GM23248 (cell line): ENCODE measurements at regions not wholly inside any gene's neighbourhood (a gene's known extent, or its start where the extent isn't known, plus 50 kb on each side); places are given as distances from the start of the nearest gene placed in this dataset.
"Not testable (repeated sequence)": the region's sequence is repeated elsewhere in the genome, so short reads cannot be mapped to it uniquely, and the experiment has no call there.

ENCODE experiments used
- DNase-seq: peaks from one replicate; pipeline ENCODE4 v3.0.0-alpha.2; 2015
- H2AFZ ChIP-seq: fragments of 200-600 bp; sonication (generic); 2 replicates; pipeline ENCODE4 v1.6.1; 2016; ENCODE audit warnings: antibody characterized with exemption
- H3F3A ChIP-seq: fragments of 200-600 bp; sonication (generic); 2 replicates; pipeline ENCODE4 v1.6.1; 2016; ENCODE audit warnings: mild to moderate bottlenecking, antibody characterized with exemption, mixed run types; ENCODE audit not compliant: insufficient read depth
- H3K27ac ChIP-seq: fragments of 200-600 bp; sonication (generic); 2 replicates; pipeline ENCODE4 v1.5.1; 2016; ENCODE audit warnings: mild to moderate bottlenecking
- H3K27me3 ChIP-seq: fragments of 200-600 bp; sonication (generic); replicated peaks from 2 replicates; pipeline ENCODE4 v1.6.1; 2016; ENCODE audit warnings: mild to moderate bottlenecking; ENCODE audit not compliant: insufficient read depth
- H3K36me3 ChIP-seq: fragments of 200-600 bp; sonication (generic); 2 replicates; pipeline ENCODE4 v1.6.1; 2016; ENCODE audit warnings: low read depth, mild to moderate bottlenecking
- H3K4me1 ChIP-seq: fragments of 200-600 bp; sonication (generic); 2 replicates; pipeline ENCODE4 v1.6.1; 2016; ENCODE audit warnings: mild to moderate bottlenecking; ENCODE audit not compliant: insufficient read depth
- H3K4me2 ChIP-seq: fragments of 200-600 bp; sonication (generic); one replicate; pipeline ENCODE4 v1.6.1; 2016; ENCODE audit warnings: mild to moderate bottlenecking; ENCODE audit not compliant: unreplicated experiment
- H3K4me3 ChIP-seq: fragments of 200-600 bp; sonication (generic); 2 replicates; pipeline ENCODE4 v1.5.1; 2016; ENCODE audit warnings: mild to moderate bottlenecking
- H3K79me2 ChIP-seq: fragments of 200-600 bp; sonication (generic); 2 replicates; pipeline ENCODE4 v1.6.1; 2016; ENCODE audit warnings: mild to moderate bottlenecking; ENCODE audit not compliant: insufficient read depth
- H3K9ac ChIP-seq: fragments of 200-600 bp; sonication (generic); 2 replicates; pipeline ENCODE4 v1.6.1; 2016; ENCODE audit warnings: mild to moderate bottlenecking
- H3K9me2 ChIP-seq: fragments of 200-600 bp; sonication (generic); 2 replicates; pipeline ENCODE4 v1.6.1; 2016; ENCODE audit warnings: mixed run types, mild to moderate bottlenecking, moderate library complexity; ENCODE audit not compliant: insufficient read depth
- H3K9me3 ChIP-seq: fragments of 200-600 bp; sonication (generic); one replicate; pipeline ENCODE4 v1.6.1; 2017; ENCODE audit warnings: low read depth
- H4K20me1 ChIP-seq: fragments of 200-600 bp; sonication (generic); 2 replicates; pipeline ENCODE4 v1.6.0; 2016; ENCODE audit not compliant: insufficient read depth
- EZH2 ChIP-seq: fragments of 200-600 bp; sonication (generic); IDR thresholded peaks from 2 replicates; pipeline ENCODE4 v1.6.1; 2018; ENCODE audit warnings: antibody characterized with exemption, mild to moderate bottlenecking; ENCODE audit not compliant: insufficient read depth, poor library complexity, severe bottlenecking
- EZH2phosphoT487 ChIP-seq: fragments of 200-600 bp; sonication (generic); IDR thresholded peaks from 2 replicates; pipeline ENCODE4 v1.6.1; 2018; ENCODE audit warnings: antibody characterized with exemption, moderate library complexity, mild to moderate bottlenecking, low read depth; ENCODE audit not compliant: insufficient read depth
- WGBS, 2 experiments: methylation state at CpG; one replicate each; pipeline ENCODE4 v1.1.6; 2015 to 2017; ENCODE audit warnings: low lambda C conversion rate in 2 of 2, low coverage in 1 of 2; ENCODE audit errors: missing lambda C conversion rate in 2 of 2; 5-methylcytosine and 5-hydroxymethylcytosine counted together
- in situ Hi-C: fragments of 300-500 bp; cut with MboI; formaldehyde crosslinking; loops from 2 replicates; pipeline ENCODE4 v1.15.0; 2020

DNA sequence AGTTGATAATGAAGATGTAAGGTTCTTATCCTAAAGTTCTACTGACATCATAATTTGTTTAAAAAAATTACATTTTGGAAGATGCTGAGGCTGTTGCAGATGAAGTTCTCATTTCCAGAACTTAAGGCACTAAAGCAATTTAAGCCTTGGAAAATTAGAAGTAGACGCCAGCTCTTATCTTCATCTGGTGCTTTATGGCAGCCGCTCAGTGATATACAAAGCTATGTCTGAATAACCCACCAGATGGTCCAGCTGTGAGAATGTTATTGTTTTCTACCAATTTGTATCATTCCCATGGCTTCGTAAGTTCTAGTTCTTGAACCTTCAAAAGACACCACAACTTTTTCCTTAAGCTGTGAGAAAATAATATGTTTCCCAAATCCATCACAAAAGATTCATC is 212.1 kb upstream of the ARID2 start:
- Histone ChIP-seq H3K27ac (no peak overlapping the region), H3K36me3 (no peaks in the 10 kb centered on the region), H3K4me2 (no peak overlapping the region), H3K4me1 (no peaks in the 10 kb centered on the region), H3K9ac (no peak overlapping the region), H3K9me3 (no peaks in the 10 kb centered on the region), H3F3A (no peaks in the 10 kb centered on the region), H3K9me2 (no peaks in the 10 kb centered on the region), H3K79me2 (no peaks in the 10 kb centered on the region), H2AFZ (no peak overlapping the region), H4K20me1 (no peaks in the 10 kb centered on the region), H3K27me3 (no peaks in the 10 kb centered on the region), H3K4me3 (no peak overlapping the region)
- 67 to 71% methylated on average over 3 of the region's 3 CpGs for WGBS, 2 experiments
- in situ Hi-C loops: no loop called here
- TF ChIP-seq EZH2phosphoT487 (no peak), EZH2 (no peak)
- no peak for DNase-seq

DNA sequence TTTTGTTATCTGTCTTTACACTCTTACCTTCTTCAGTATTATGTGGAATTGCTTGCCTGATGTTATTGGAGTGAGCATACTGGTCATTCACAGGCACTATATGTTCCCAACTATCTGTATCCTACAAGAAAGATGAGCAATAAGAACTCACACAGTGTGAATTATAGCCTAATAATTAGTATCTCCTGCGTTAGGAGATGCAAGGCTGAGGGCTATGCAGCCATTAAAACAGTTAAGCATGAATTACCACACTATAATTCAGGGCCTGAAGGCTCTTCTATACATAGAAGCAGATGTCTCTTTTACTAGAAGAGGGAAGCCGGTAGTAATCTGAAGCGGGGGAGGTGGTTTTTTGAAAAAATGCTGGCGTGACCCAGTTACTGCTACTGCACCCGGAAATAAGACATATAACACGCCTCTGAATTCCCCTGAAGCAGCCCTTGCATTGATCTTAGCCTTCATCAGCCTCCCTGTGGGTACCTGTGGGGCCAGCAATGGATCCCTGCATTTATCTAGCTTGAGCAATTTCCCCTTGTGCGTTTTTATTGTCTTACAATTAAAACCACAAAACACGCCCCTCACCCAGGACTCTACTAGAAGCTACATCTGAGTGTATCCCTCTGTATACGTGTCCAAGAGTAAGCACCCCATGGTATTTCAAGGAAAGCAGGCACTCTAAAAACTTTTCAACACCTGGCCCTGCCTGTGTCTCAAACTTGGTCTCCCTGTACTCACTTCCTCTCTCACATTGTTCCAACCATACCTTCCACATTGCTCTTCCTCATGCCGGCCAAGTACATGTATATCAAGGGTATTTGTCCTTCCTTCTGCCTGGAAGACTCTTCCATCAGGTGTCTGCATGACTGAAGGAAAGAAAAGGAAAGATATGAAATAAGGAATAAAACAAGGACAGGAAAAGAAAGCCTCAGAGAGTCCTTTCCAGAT is 210.9 kb upstream of the ARID2 start:
- no peaks in the 10 kb centered on the region for H3K36me3 ChIP-seq
- H3F3A ChIP-seq: no peaks in the 10 kb centered on the region
- no peaks in the 10 kb centered on the region for H3K27me3 ChIP-seq
- H3K4me2 ChIP-seq: no peak overlapping the region
- no peaks in the 10 kb centered on the region for H3K9me3 ChIP-seq
- no peak for TF ChIP-seq EZH2
- TF ChIP-seq EZH2phosphoT487: no peak
- H3K9me2 ChIP-seq: no peaks in the 10 kb centered on the region
- no peaks in the 10 kb centered on the region for H4K20me1 ChIP-seq
- 53 to 57% methylated on average over 10 of the region's 10 CpGs for WGBS, 2 experiments
- H3K4me3 ChIP-seq: no peak overlapping the region
- no peaks in the 10 kb centered on the region for H3K79me2 ChIP-seq
- in situ Hi-C loops: no loop called here
- no peak overlapping the region for H3K9ac ChIP-seq
- H2AFZ ChIP-seq: no peak overlapping the region
- H3K27ac ChIP-seq: no peak overlapping the region
- no peaks in the 10 kb centered on the region for H3K4me1 ChIP-seq
- no peak for DNase-seq

- Histone ChIP-seq H4K20me1 (no peaks in the 10 kb centered on the region), H3K9ac (no peak overlapping the region), H3K4me3 (no peak overlapping the region), H3K9me3 (no peaks in the 10 kb centered on the region), H3K79me2 (no peaks in the 10 kb centered on the region), H3K36me3 (no peaks in the 10 kb centered on the region), H3K27me3 (no peaks in the 10 kb centered on the region), H3K4me2 (no peak overlapping the region), H3K4me1 (no peaks in the 10 kb centered on the region), H3K9me2 (no peaks in the 10 kb centered on the region), H2AFZ (no peak overlapping the region), H3F3A (no peaks in the 10 kb centered on the region), H3K27ac (no peak overlapping the region)
- TF ChIP-seq EZH2phosphoT487 (no peak), EZH2 (no peak)
- DNase-seq: no peak
- WGBS, 2 experiments: 74 to 76% methylated on average over 3 of the region's 3 CpGs
- in situ Hi-C loops: no loop called here
Measured at GRCh38 chr12:45522227-45522626, 207.3 kb upstream of the ARID2 start.

DNA sequence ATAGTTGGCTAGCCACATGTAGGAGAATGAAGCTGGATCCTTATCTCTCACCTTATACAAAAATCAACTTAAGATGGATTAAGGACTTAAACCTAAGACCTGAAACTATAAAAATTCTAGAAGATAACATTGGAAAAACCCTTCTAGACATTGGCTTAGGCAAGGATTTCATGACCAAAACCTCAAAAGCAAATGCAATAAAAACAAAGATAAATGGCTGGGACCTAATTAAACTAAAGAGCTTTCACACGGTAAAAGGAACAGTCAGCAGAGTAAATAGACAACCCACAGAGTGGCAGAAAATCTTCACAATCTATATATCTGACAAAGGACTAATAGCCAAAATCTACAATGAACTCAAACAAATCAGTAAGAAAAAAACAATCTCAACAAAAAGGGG is 202.7 kb upstream of the ARID2 start:
- DNase-seq, H3K9me2 ChIP-seq, H3K36me3 ChIP-seq, H3K4me1 ChIP-seq, H3K4me3 ChIP-seq, H2AFZ ChIP-seq, H3K4me2 ChIP-seq, H3K27ac ChIP-seq, H3K9ac ChIP-seq, H3K79me2 ChIP-seq, H3F3A ChIP-seq, H3K27me3 ChIP-seq, H3K9me3 ChIP-seq, H4K20me1 ChIP-seq, in situ Hi-C loops: not testable (repeated sequence)
- 43 to 65% methylated on average over 1 of the region's 1 CpG for WGBS, 2 experiments
